Neural progenitor cell (in vitro differentiated cells): ENCODE measurements at regions not wholly inside any gene's neighbourhood (a gene's known extent, or its start where the extent isn't known, plus 50 kb on each side); places are given as distances from the start of the nearest gene placed in this dataset.

Experiments used
- DNase-seq: peaks from one replicate; pipeline ENCODE4 v3.0.0-alpha.2; 2016; ENCODE audit warnings: low spot score
- H2AFZ ChIP-seq: fragments of 200-600 bp; sonication (generic); replicated peaks from 2 replicates; pipeline ENCODE4 v1.6.1; 2016; ENCODE audit warnings: antibody characterized with exemption
- H3F3A ChIP-seq: fragments of 200-600 bp; sonication (generic); 2 replicates; pipeline ENCODE4 v1.6.1; 2016; ENCODE audit warnings: antibody characterized with exemption, low read depth
- H3K27ac ChIP-seq: fragments of 200-600 bp; sonication (generic); 2 replicates; pipeline ENCODE4 v1.5.1; 2016; ENCODE audit warnings: mild to moderate bottlenecking
- H3K27me3 ChIP-seq: fragments of 200-600 bp; sonication (generic); 2 replicates; pipeline ENCODE4 v1.6.1; 2016; ENCODE audit warnings: mild to moderate bottlenecking, moderate library complexity
- H3K36me3 ChIP-seq: fragments of 200-600 bp; sonication (generic); 2 replicates; pipeline ENCODE4 v1.5.1; 2016
- H3K4me1 ChIP-seq: fragments of 200-600 bp; sonication (generic); 2 replicates; pipeline ENCODE4 v1.6.1; 2016; ENCODE audit warnings: mixed run types
- H3K4me2 ChIP-seq: fragments of 200-600 bp; sonication (generic); 2 replicates; pipeline ENCODE4 v1.6.1; 2016
- H3K4me3 ChIP-seq: fragments of 200-600 bp; sonication (generic); 2 replicates; pipeline ENCODE4 v1.5.1; 2016
- H3K79me2 ChIP-seq: fragments of 200-600 bp; sonication (generic); 2 replicates; pipeline ENCODE4 v1.6.1; 2016; ENCODE audit warnings: low read depth
- H3K9ac ChIP-seq: fragments of 200-600 bp; sonication (generic); 2 replicates; pipeline ENCODE4 v1.6.1; 2016
- H3K9me3 ChIP-seq: fragments of 200-600 bp; sonication (generic); 2 replicates; pipeline ENCODE4 v1.5.1; 2016; ENCODE audit warnings: low read depth
- H4K20me1 ChIP-seq: fragments of 200-600 bp; sonication (generic); 2 replicates; pipeline ENCODE4 v1.6.1; 2016; ENCODE audit warnings: low read depth
- H3K27ac Mint-ChIP-seq: 3 replicates; pipeline ENCODE4 v1.8.0; 2021; ENCODE audit warnings: mixed read lengths
- H3K27me3 Mint-ChIP-seq: 2 replicates; pipeline ENCODE4 v1.8.0; 2022; ENCODE audit warnings: low read depth, mild to moderate bottlenecking, inconsistent platforms, moderate library complexity, mixed read lengths; ENCODE audit not compliant: insufficient read depth
- H3K36me3 Mint-ChIP-seq: 3 replicates; pipeline ENCODE4 v1.8.0; 2021; ENCODE audit warnings: mixed read lengths
- H3K4me1 Mint-ChIP-seq: 3 replicates; pipeline ENCODE4 v1.8.0; 2021; ENCODE audit warnings: mixed read lengths
- H3K4me3 Mint-ChIP-seq: 3 replicates; pipeline ENCODE4 v1.8.0; 2021; ENCODE audit warnings: mild to moderate bottlenecking, moderate library complexity, mixed read lengths
- H3K9me3 Mint-ChIP-seq: 3 replicates; pipeline ENCODE4 v1.8.0; 2020; ENCODE audit warnings: mixed read lengths
- CTCF ChIP-seq: fragments of 200-600 bp; sonication (generic); IDR thresholded peaks from 2 replicates; pipeline ENCODE4 v1.5.1; 2017; ENCODE audit warnings: antibody characterized with exemption, mild to moderate bottlenecking
- EZH2 ChIP-seq: fragments of 200-600 bp; sonication (generic); IDR thresholded peaks from 2 replicates; pipeline ENCODE4 v1.6.1; 2017; ENCODE audit warnings: antibody characterized with exemption, mild to moderate bottlenecking, moderate library complexity
- EZH2phosphoT487 ChIP-seq: fragments of 200-600 bp; sonication (generic); IDR thresholded peaks from 2 replicates; pipeline ENCODE4 v1.6.1; 2017; ENCODE audit warnings: antibody characterized with exemption

GRCh38 chr19:32189956-32190706 lies 155.3 kb upstream of the ZNF507 start:
- H3K4me3 Mint-ChIP-seq, result no peak overlapping the region
- no peak overlapping the region for H3K27ac ChIP-seq
- no peaks in the 10 kb centered on the region for H3K4me1 ChIP-seq
- no peak overlapping the region for H2AFZ ChIP-seq
- H3K36me3 Mint-ChIP-seq, result no peaks in the 10 kb centered on the region
- no peaks in the 10 kb centered on the region for H3K36me3 ChIP-seq
- no peaks in the 10 kb centered on the region for H3K4me1 Mint-ChIP-seq
- H4K20me1 ChIP-seq, result no peaks in the 10 kb centered on the region
- no peak overlapping the region for H3K9ac ChIP-seq
- H3K4me2 ChIP-seq, result no peak overlapping the region
- H3K9me3 Mint-ChIP-seq, result peaks cover 4% of the 10 kb centered on the region
- no peak for DNase-seq
- no peak overlapping the region for H3K4me3 ChIP-seq
- no peaks in the 10 kb centered on the region for H3K9me3 ChIP-seq
- no peaks in the 10 kb centered on the region for H3F3A ChIP-seq
- peaks cover 11% of the 10 kb centered on the region for H3K27me3 Mint-ChIP-seq
- H3K79me2 ChIP-seq, result no peaks in the 10 kb centered on the region
- TF ChIP-seq EZH2phosphoT487, result no peak
- TF ChIP-seq EZH2, result no peak
- no peak for TF ChIP-seq CTCF
- H3K27ac Mint-ChIP-seq, result no peak overlapping the region
- peaks cover 5% of the 10 kb centered on the region for H3K27me3 ChIP-seq

- H3K36me3 Mint-ChIP-seq, result no peaks in the 10 kb centered on the region
- Histone ChIP-seq H3K27me3 (peaks cover 5% of the 10 kb centered on the region), H3K9ac (no peak overlapping the region), H3K9me3 (no peaks in the 10 kb centered on the region), H3K27ac (no peak overlapping the region), H2AFZ (no peak overlapping the region), H4K20me1 (no peaks in the 10 kb centered on the region), H3K4me3 (no peak overlapping the region), H3F3A (no peaks in the 10 kb centered on the region), H3K4me1 (no peaks in the 10 kb centered on the region), H3K36me3 (no peaks in the 10 kb centered on the region), H3K4me2 (no peak overlapping the region), H3K79me2 (no peaks in the 10 kb centered on the region)
- H3K27me3 Mint-ChIP-seq, result peaks cover 8% of the 10 kb centered on the region
- peaks cover 4% of the 10 kb centered on the region for H3K9me3 Mint-ChIP-seq
- no peak for TF ChIP-seq EZH2phosphoT487
- TF ChIP-seq EZH2, result no peak
- TF ChIP-seq CTCF, result no peak
- no peak overlapping the region for H3K27ac Mint-ChIP-seq
- H3K4me1 Mint-ChIP-seq, result no peaks in the 10 kb centered on the region
- no peak overlapping the region for H3K4me3 Mint-ChIP-seq
- no peak for DNase-seq
Observed at GRCh38 chr19:32191921-32192320, 153.5 kb upstream of the ZNF507 start.

- no peak overlapping the region for H3K4me3 ChIP-seq
- no peaks in the 10 kb centered on the region for H3K79me2 ChIP-seq
- no peak for DNase-seq
- no peaks in the 10 kb centered on the region for H3F3A ChIP-seq
- Mint-ChIP-seq H3K4me3 (no peak overlapping the region), H3K36me3 (no peaks in the 10 kb centered on the region), H3K9me3 (peaks cover 4% of the 10 kb centered on the region), H3K4me1 (peaks cover 2% of the 10 kb centered on the region), H3K27me3 (peaks cover 2% of the 10 kb centered on the region), H3K27ac (no peak overlapping the region)
- no peak overlapping the region for H2AFZ ChIP-seq
- H3K4me1 ChIP-seq, result no peaks in the 10 kb centered on the region
- no peak overlapping the region for H3K9ac ChIP-seq
- no peak overlapping the region for H3K27ac ChIP-seq
- H3K36me3 ChIP-seq, result no peaks in the 10 kb centered on the region
- no peaks in the 10 kb centered on the region for H3K9me3 ChIP-seq
- H3K4me2 ChIP-seq, result no peak overlapping the region
- no peak for TF ChIP-seq EZH2
- no peak for TF ChIP-seq CTCF
- TF ChIP-seq EZH2phosphoT487, result no peak
- H3K27me3 ChIP-seq, result no peaks in the 10 kb centered on the region
- H4K20me1 ChIP-seq, result no peaks in the 10 kb centered on the region
Observed at GRCh38 chr19:32195706-32196610, 149.5 kb upstream of the ZNF507 start.
